CD1c-positive myeloid dendritic cell (primary cell): ENCODE measurements at regions not wholly inside any gene's neighbourhood (a gene's known extent, or its start where the extent isn't known, plus 50 kb on each side); places are given as distances from the start of the nearest gene placed in this dataset.
"Not testable (repeated sequence)": the region's sequence is repeated elsewhere in the genome, so short reads cannot be mapped to it uniquely, and the experiment has no call there.

Experiments used
- DNase-seq: peaks from one replicate; pipeline ENCODE4 v3.0.0-alpha.2; 2016; ENCODE audit errors: extremely low spot score

DNA sequence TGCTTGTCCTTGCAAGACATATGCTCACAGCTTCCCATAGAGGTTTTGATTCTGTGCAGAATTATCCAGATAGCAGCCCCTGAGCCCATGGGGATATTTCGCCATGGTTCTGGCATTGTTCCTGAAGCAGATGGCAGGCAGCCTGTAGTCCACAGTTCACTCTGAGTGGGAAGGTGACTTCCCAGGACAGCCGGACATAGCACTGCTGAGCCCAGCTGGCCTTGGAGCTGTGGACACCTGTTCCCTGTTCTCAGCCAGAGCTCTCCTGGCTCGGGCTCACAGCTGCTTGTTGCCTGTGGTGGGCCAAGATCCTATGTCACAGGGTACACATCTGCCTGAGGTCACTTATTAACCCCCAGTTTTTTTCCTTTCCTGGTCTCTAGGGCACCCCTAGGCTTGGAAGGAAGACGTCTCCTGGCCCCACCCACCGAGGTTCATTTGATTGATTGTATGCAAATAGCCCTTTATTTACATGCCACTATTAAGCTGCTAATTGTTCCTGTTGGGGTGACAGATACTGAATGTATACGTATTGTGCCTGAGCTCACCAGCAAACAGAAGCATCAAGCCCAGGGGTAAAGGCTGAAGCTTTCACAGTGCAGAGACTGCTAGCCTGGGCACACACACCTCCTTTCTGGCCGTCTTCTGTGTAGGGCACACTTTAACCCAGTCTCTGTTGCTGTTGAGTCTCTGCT lies 96.6 kb upstream of the DMRT1 start:
- DNase-seq: no peak

DNA sequence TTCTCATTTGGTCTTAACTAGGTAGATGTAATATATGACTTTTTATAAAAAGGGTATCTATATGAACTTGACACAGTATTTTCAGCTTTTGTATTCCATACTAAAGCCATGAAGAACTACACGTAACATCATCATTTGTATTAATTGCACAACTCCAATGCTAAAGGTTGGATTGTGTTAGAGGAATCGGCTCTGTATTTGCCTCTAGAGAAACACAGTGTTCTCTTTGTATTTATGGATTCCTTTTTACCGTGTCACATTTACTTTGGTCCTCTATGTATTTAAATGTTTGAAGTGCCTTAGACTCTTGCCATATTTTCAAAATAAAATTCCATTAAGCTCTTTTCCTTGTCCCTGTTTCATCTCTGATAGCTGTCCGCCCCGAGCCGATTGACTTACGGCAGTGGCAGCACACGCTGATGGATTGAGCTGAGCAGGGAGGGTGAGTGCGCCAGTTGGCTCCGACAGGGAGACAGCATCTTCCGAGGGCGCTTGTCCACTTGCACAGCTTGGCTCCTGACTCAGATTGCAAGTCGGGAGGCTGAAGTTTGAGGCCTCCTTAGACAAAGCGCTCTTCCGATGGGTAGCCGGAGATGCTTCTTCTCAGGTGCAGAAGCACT lies 95.6 kb upstream of the DMRT1 start:
- no peak for DNase-seq

DNA sequence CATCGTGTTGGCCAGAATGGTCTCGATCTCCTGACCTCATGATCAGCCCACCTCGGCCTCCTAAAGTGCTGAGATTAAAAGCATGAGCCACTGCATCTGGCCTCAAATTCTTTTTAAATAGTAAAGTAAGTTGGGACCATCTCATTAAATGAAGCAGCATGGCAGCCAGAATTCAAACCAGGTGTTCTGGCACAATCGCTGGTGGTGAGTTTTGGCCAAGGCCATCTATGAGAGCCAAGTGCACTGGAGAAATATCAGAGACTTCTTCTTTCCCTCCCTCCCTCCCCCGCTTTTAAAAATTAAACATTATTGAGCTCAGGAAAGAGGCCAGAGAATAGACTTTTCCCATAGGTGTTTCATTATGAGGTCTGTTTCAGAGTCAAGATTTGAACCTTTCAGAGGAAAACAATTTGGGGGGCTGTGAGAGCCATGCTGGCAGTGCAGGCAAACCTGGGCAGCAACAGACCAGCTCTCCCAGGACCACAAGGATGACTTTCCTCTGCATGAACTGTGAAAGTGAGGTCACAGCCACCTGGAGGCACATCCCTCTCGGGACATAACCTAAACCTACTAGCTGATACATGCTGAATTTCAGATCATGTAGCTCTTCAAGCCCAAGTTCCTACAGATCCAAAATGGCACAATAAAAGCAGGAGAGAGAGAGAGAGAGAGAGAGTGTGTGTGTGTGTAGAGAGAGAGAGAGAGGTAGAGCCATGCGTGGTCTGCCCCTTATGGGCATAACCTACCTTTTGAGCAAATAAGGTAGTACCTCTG lies 94.6 kb upstream of the DMRT1 start:
- DNase-seq: no peak

DNA sequence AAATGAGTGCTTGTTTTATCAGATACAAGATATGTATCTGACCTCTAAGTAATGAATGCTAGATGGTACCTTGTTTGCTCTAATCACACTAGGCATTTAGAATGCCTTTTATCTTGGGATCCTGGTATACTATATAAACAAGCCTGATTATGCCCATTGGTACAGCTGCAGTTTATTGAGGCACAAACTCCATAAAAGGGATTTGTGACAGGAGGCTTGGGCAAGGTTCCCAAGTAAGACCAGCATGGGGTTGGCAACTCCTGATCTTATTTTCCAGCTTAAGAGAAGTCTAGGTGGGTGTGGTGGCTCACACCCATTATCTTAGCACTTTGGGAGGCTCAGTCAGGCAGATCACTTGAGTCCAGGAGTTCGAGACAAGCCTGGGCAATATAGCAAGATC lies 93.9 kb upstream of the DMRT1 start:
- no peak for DNase-seq

DNA sequence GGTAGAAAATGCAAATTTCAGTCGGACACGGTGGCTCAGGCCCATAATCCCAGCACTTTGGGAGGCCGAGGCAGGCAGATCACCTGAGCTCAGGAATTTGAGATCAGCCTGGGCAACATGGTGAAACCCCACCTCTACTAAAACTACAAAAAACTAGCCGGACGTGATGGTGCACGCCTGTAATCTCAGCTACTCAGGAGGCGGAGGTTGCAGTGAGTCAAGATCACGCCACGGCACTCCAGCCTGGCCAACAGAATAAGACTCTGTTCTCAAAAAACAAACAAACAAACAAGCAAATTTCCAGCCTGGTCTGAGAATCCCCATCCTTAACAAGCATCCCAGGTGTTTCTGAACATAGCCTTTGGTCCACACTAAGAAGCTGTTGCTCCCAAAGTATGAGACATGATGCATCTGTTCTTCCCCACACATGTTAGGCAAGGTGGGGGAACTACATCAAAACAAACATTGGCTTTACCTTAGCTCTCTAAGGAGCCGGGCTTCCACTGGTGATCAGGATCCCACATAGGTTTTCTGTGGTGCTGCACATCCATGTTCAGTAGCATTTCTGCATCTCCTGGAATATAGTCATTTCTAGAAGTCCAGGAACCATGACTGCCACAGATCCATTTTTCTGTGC lies 92.5 kb upstream of the DMRT1 start:
- DNase-seq: no peak

DNA sequence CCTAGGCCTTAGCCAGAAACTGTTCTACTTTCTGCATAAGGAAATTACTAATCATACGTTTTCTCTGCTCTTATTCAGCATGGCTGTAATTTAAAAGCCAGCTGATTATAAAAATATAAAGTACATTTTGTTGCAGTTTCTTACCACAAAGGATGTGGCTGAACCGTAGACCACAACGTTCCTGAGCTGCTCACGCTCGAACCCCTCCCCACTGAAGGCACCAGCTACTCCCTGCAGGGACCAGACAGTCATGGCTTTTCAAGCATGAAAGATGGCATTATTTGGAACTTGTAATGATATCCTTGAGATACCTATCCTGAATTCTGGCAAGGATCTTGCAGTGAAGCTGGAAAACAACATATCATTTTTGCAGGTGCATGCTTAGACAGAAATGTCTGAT lies 91.8 kb upstream of the DMRT1 start:
- no peak for DNase-seq

DNA sequence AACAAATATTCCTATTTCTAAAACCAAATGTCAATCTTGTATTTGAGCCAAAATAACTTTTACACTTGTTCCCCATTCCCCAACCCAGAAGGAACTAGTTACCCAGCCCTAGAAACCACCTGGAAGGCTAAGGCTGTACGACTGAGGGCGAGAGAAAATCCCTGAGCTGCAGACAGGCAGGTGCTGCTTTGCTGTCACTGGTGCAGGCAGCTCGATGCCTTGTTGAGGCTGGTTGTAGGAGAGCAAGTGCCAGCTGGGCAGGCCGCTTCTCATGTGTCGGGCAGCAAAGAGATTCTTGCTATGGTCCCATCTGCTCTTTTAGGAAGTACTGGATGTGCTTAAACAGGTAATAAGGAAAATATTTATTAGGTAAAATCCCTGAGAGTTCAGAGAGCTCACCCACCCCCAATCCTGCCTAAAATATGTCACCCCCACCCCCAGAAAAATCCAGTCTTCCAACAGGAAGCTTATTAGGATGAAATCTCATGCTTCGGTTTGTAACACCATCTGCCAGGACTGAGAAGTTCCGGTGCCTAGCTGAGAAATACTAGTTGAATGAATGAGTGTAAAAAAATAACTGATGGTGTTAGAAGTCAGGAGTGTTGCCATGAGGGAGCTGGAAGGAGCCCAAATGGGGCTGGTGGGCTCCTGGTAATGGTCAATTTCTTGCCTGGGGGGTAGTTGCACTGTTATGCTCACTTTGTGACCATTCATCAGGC lies 91.1 kb upstream of the DMRT1 start:
- DNase-seq: no peak

DNA sequence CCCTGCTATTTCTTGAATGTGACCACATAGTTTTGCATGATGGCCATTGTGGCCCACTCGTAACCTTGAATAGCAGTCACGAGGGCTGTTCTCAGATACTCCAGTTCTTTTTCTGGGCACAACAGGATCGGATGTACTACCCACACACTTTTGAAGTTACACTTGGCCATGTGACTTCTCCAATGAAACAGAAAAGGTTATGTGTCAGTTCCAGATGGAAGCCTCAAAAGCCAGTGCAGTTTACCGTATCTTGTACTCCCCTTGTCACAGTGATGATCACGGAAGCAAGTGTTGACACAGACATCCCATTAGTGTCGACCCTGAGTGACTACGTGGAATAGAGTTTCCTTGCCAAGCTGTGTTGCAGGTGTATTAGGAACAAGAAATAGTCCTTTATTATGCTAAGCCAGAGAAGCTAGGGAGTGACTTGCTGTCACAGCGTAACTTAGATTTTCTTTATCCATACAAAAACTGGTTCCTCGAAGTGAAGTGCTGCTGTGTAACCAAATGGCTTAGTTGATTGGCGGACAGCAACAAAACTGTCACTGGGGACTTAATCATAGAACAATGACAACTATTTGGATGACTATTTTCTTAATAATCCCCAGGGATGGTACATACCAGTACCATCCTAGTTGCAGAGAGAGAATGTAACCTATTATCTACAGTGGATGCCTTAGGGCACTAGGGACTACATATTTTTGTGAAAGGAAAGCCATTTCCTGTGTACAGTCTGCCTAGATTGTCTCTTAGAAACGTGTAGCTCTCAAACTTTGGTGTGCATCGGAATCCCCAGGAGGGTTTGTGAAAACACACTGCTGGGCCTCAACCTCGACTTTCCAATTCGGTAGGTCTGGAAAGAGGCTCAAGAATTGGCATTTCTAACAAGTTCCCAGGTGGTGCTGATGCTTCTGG lies 90.1 kb upstream of the DMRT1 start:
- DNase-seq: peak; percentile 68

DNA sequence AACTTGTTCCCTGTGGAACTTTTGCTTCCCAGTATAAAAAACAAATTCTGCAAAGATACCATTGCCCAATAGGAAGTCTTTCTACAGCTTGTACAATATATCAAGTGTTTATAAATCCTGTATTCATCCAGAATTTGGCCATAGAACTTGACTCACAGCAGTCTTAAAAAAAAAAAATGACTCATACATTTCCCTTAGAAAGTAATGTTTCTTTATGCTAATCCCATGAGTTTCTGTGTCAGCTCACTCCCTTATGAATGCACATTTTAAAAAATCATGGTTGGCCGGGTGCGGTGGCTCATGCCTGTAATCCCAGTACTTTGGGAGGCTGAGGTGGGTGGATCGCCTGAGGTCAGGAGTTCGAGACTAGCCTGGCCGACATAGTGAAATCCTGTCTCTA lies 89.3 kb upstream of the DMRT1 start:
- DNase-seq: peak; percentile 15

DNA sequence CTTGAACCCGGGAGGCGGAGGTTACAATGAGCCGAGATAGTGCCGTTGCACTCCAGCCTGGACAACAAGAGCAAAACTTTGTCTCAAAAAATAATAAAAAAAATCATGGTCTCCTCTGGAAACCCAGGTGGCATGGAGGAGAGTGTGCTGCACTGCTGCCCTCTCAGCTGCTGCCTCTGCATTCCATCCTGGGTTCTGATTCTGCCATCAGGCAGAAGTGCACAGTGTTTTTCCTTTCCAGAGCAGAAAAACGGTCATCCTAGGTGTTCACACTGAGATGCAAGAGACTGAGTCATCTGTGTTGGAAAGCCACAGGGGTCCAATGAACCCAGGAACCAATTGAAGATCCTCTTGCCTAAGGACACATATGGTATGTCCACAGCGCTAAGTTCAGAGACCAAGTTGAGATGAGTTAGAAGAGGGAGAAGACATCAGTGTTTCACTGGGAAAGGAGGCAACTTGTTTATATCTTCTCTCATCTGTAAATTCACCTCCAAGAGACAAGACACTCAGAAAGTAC lies 88.8 kb upstream of the DMRT1 start:
- DNase-seq: no peak

DNA sequence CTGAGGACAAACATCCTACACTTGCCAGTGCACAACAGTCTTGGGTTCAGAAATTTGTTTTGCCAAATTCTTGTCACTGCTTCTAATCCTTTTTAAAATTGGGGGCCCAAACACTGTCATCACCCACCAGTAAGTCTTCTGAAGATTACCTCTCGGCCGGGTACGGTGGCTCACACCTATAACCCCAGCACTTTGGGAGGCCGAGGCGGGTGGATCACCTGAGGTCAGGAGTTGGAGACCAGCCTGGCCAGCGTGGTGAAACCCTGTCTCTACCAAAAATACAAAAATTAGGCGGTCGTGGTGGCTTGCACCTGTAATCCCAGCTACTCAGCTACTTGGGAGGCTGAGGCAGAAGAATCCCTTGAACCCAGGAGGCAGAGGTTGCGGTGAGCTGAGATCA lies 87.8 kb upstream of the DMRT1 start:
- DNase-seq: not testable (repeated sequence)

DNA sequence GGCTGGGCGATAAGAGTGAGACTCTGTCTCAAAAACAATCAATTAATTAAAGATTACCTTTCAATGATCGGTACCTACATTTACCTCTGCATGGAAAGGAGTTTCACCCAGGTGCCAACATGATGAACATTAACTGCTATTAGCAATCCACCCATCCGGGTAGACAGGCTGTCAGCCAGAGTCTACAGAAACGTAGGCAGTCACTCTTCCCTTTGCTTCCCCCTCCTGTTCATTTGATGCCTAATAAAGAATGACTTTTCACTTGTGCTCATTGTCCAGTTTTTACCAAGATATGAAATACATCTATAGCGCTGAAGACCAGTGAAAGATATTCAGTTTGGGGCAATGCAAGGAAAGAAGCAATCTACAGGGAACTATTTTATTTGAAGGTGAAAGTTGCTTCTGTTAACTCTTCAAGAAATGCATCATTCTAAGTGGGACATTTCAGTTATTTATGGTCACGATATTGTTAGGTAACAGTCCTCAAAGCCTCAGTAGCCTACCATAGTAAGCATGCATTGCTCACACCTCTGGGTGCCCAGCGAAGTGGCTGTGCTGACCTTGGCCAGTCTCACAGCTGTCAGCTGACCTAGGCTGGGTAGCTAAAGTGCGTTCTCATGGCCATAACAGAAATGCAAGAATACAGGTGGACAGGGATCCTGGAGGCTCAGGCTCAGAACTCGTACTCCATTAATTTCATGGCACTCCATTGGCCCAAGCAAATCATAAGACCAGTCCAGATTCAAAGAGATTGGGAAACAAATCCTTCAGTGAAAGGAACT lies 87.2 kb upstream of the DMRT1 start:
- no peak for DNase-seq

DNA sequence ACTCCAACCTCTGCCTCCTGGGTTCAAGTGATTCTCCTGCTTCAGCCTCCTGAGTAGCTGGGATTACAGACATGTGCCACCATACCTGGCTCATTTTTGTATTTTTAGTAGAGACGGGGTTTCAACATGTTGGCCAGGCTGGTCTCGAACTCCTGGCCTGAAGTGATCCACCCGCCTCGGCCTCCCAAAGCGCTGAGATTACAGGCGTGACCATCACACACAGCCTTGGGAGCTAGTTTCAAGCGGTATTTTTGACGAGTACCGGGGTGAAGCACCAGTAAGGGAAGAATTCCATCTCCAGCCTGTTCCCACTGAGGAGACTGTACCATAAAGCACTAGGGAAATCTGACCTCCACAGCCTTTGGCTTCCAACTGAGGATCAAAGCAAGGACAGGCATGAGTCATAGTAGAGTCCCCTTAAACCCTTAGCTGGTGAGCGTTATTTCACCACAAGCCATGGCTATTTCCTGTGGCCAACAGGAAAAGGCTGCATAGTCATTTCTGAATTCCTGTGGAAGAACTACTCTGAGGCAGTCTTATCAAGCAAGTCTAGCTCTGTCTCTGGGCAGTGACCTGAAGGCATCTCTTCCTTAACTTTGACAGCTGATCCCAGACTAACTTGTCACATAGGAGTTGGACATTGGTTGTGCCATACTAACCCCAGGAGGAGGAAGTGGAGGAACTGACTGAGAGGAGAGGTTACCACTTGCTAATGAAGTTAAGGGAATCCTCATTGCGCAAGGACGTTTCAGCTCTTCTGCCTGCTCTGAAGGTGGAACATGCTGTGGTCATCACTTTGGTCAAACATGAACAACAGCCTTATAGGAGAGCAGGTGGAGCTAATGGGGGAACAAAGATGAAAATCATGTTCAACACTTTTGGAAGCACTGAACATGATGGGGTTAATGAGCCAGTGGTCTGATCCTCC lies 85.8 kb upstream of the DMRT1 start:
- DNase-seq: peak; percentile 74

DNA sequence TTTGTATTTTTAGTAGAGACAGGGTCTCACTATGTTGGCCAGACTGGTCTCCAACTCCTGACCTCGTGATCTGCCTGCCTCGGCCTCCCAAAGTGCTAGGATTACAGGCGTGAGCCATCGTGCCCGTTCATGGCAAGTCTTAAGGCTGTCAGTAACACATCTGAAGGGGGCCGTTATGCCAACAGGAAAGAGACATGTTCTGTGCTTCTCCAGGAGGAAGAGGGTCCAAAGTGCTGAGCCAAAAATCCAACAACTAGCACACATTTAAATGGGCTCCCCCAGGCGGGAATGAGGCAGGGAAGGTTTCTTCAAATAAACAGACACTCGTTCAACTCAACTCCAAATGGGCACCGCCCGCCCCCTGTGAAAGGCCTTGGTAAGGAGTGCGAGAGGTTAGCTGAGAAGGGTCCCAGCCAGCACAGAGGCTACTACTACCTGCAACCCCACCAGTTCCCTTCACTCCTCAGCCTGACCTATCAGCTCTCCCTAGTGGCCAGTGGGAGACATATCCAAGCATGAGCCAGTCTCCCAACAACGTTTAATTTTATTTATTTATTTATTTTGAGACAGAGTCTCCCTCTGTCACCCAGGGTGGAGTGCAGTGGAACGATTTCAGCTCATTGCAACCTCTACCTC lies 84.1 kb upstream of the DMRT1 start:
- no peak for DNase-seq

DNA sequence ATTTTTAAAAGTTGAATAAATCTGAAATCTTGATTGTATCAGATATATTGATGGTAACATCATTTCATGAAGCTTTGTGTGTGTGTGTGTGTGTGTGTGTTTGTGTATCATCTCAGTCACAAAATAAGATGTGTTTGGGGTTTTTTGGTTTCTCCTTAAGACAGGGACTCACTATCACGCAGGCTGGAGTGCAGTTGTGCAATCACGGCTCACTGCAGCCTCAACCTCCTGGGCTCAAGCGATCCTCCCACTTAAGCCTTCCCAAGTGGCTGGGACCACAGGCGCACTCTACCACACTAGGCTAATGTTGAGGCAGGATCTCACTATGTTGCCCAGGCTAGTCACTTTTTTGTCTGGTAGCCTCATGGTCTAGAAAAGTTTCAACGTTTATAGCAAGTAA lies 83.4 kb upstream of the DMRT1 start:
- DNase-seq: no peak

DNA sequence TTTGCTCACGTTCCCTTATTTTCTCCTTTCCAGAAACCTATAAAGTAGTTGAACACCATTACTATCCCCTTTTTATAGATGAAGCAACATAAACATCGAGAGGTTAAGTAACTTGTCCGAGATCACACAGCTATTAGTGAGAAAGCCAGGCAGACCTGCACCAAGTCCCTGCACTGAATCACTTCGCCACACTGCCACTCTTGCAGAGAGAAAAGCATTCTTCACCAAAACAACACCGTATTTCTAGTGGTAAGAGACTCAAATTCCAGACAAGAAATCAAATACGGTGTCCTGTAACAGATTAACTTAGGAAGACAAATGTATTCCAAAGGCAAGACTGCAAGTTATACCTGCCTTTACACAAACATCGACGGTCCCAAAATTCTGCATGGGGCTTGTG lies 82.0 kb upstream of the DMRT1 start:
- no peak for DNase-seq

DNA sequence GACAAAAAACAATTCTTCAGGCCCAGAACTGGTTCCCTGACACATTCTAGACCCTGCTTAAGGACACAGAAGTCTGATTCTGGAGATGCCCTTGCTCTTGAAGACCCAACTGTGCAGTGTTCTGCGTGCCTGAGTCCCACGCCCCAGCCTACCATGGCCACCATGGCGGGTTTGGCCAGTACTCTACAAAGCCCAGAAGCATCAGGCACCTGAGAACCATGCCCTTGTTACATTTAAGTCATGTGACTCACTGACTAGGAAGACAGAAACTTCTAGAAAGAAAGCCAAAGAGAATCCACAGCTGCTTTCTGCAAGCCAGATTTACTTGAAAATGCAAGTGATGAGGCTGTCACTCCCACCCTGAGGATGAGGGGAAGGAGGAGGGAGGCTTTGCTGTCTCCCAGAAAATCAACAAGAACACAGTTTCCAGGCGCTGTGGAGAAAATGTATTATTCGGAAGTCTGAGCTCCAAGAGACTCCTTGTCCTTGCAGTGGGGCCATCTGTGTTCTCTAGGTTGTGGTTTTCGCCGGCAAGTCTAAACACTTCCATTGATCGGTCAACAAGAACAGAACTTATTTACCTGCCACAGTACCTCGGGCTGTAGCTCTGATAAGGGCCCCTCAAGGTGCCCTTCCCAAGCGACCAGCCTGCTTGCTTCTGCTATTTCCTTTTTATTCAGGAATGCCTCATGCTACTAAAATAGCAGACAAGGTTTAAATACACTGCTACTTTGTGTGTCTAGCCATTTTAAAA lies 81.3 kb upstream of the DMRT1 start:
- DNase-seq: no peak
